DND-41 (cell line): ENCODE measurements at regions not wholly inside any gene's neighbourhood (a gene's known extent, or its start where the extent isn't known, plus 50 kb on each side); places are given as distances from the start of the nearest gene placed in this dataset.
A peak's percentile ranks its signal among the peaks of the same experiment; 100 is the strongest.

Source experiments
- ATAC-seq: fragments of 200-7000 bp; cut with Tn5 transposase; 3 replicates; pipeline ENCODE4 v1.9.1; 2021; ENCODE audit warnings: low read depth; ENCODE audit not compliant: insufficient read depth
- DNase-seq: peaks from one replicate; pipeline ENCODE4 v3.0.0-alpha.2; 2020
- H2AFZ ChIP-seq: 2 replicates; pipeline ENCODE4 v1.6.0; 2012; ENCODE audit warnings: low read depth, low read length
- H3K27ac ChIP-seq: 2 replicates; pipeline ENCODE4 v1.5.1; 2012; ENCODE audit warnings: low read length, inconsistent platforms
- H3K27me3 ChIP-seq: fragments of 200-600 bp; sonication (generic); 2 replicates; pipeline ENCODE4 v1.6.0; 2012; ENCODE audit warnings: low read length, mild to moderate bottlenecking, inconsistent platforms; ENCODE audit not compliant: insufficient read depth, poor library complexity
- H3K36me3 ChIP-seq: 2 replicates; pipeline ENCODE4 v1.5.1; 2012; ENCODE audit warnings: low read length, inconsistent platforms; ENCODE audit not compliant: insufficient read depth
- H3K4me1 ChIP-seq: 2 replicates; pipeline ENCODE4 v1.5.1; 2012; ENCODE audit warnings: mild to moderate bottlenecking, low read length; ENCODE audit not compliant: insufficient read depth
- H3K4me2 ChIP-seq: 2 replicates; pipeline ENCODE4 v1.6.0; 2012; ENCODE audit warnings: mild to moderate bottlenecking, moderate library complexity, low read length, inconsistent platforms; ENCODE audit not compliant: insufficient read depth
- H3K4me3 ChIP-seq, 2 experiments: fragments of 200-600 bp in 1 of 2; shearing (Covaris generic) in 1 of 2; 2 replicates each; pipeline ENCODE4 v1.5.1; 2012 to 2016; ENCODE audit warnings: inconsistent platforms in 2 of 2, low read length in 2 of 2, mild to moderate bottlenecking in 2 of 2, low read depth in 1 of 2, moderate library complexity in 1 of 2
- H3K79me2 ChIP-seq: 2 replicates; pipeline ENCODE4 v1.6.0; 2012; ENCODE audit warnings: low read length, inconsistent platforms; ENCODE audit not compliant: insufficient read depth
- H3K9ac ChIP-seq: 2 replicates; pipeline ENCODE4 v1.6.0; 2012; ENCODE audit warnings: low read depth, mild to moderate bottlenecking, inconsistent platforms, low read length, moderate library complexity
- H3K9me3 ChIP-seq: 2 replicates; pipeline ENCODE4 v1.5.1; 2012; ENCODE audit warnings: low read length, moderate library complexity, mild to moderate bottlenecking, inconsistent platforms; ENCODE audit not compliant: insufficient read depth, severe bottlenecking
- H4K20me1 ChIP-seq: 2 replicates; pipeline ENCODE4 v1.6.0; 2012; ENCODE audit warnings: low read length; ENCODE audit not compliant: insufficient read depth
- EZH2 ChIP-seq: IDR thresholded peaks from 3 replicates; pipeline ENCODE4 v1.6.1; 2012; ENCODE audit warnings: borderline replicate concordance, low read depth, mild to moderate bottlenecking, moderate library complexity, low read length, inconsistent platforms; ENCODE audit not compliant: severe bottlenecking
- TF ChIP-seq, protein P1 (sequence below): IDR thresholded peaks from 2 replicates; pipeline ENCODE4 v1.5.1; 2012; ENCODE audit warnings: borderline replicate concordance, low read length, moderate library complexity, mild to moderate bottlenecking; ENCODE audit not compliant: poor library complexity, severe bottlenecking; ENCODE audit errors: extremely low read depth

DNA sequence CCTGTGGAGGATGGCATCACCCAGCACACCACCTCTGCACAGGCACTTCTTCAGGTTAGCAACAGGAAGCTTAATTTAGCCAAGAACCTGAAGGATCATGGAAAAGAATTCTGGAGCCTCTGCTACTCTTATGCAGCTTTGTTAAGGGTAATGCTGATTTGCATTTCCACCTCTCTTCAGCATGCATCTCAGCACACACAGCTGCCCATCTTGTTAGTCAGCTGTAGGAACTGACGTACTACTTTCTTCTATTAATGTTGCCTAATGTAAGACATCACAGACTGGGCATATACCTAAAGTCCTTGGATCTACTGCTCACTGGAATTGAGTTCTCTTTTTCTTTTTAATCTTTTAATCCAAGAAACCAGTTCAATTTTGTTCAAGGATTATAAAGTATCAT, 181.0 kb downstream of the SPP2 start:
- H2AFZ ChIP-seq, result no peak overlapping the region
- H3K79me2 ChIP-seq, result no peaks in the 10 kb centered on the region
- no peak for TF ChIP-seq EZH2
- TF ChIP-seq, protein P1, sequence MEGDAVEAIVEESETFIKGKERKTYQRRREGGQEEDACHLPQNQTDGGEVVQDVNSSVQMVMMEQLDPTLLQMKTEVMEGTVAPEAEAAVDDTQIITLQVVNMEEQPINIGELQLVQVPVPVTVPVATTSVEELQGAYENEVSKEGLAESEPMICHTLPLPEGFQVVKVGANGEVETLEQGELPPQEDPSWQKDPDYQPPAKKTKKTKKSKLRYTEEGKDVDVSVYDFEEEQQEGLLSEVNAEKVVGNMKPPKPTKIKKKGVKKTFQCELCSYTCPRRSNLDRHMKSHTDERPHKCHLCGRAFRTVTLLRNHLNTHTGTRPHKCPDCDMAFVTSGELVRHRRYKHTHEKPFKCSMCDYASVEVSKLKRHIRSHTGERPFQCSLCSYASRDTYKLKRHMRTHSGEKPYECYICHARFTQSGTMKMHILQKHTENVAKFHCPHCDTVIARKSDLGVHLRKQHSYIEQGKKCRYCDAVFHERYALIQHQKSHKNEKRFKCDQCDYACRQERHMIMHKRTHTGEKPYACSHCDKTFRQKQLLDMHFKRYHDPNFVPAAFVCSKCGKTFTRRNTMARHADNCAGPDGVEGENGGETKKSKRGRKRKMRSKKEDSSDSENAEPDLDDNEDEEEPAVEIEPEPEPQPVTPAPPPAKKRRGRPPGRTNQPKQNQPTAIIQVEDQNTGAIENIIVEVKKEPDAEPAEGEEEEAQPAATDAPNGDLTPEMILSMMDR, result no peak
- no peaks in the 10 kb centered on the region for H3K9me3 ChIP-seq
- ATAC-seq, result no peak
- no peak overlapping the region for H3K4me2 ChIP-seq
- no peak overlapping the region for H3K9ac ChIP-seq
- H3K27me3 ChIP-seq, result no peaks in the 10 kb centered on the region
- H3K4me3 ChIP-seq, result no peak overlapping the region
- H3K27ac ChIP-seq, result no peak overlapping the region
- H3K36me3 ChIP-seq, result no peaks in the 10 kb centered on the region
- no peaks in the 10 kb centered on the region for H3K4me1 ChIP-seq
- no peaks in the 10 kb centered on the region for H4K20me1 ChIP-seq
- DNase-seq, result no peak

DNA sequence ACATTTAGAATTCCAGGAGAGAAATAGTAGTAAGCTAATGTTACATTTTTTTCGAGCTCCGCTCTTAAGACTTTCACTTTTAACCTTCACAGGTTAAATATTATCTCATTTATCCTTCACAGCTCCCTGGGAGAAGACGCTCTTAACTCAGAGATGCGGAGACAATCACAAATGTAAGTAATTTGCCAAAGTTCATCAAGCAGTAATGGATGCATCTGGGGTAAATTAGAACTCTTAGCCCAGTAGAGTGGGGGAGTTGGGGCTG, 168.5 kb downstream of the SPP2 start:
- TF ChIP-seq EZH2, result no peak
- TF ChIP-seq, protein P1, result no peak
- H3K27me3 ChIP-seq, result no peaks in the 10 kb centered on the region
- no peak overlapping the region for H3K4me3 ChIP-seq
- peak overlapping the region; percentile 60 for H3K27ac ChIP-seq
- H3K4me1 ChIP-seq, result peaks cover 45% of the 10 kb centered on the region
- H3K9ac ChIP-seq, result peak overlapping the region; percentile 3; the same call in 1 of the 2 replicates
- DNase-seq (no peak), ATAC-seq (no peak)
- H3K4me2 ChIP-seq, result no peak overlapping the region
- H3K79me2 ChIP-seq, result no peaks in the 10 kb centered on the region
- H2AFZ ChIP-seq, result no peak overlapping the region
- H4K20me1 ChIP-seq, result no peaks in the 10 kb centered on the region
- no peaks in the 10 kb centered on the region for H3K9me3 ChIP-seq
- H3K36me3 ChIP-seq, result no peaks in the 10 kb centered on the region

GRCh38 chr2:234218266-234219045, 168.0 kb downstream of the SPP2 start:
- ATAC-seq (peak; percentile 87), DNase-seq (peak; percentile 63)
- TF ChIP-seq, protein P1, result no peak
- Histone ChIP-seq H3K4me1 (peaks cover 45% of the 10 kb centered on the region), H3K79me2 (no peaks in the 10 kb centered on the region), H3K27ac (peak overlapping the region; percentile 60), H3K27me3 (no peaks in the 10 kb centered on the region), H3K36me3 (no peaks in the 10 kb centered on the region), H3K4me2 (no peak overlapping the region), H2AFZ (peak overlapping the region; percentile 56), H3K9me3 (no peaks in the 10 kb centered on the region), H4K20me1 (no peaks in the 10 kb centered on the region), H3K9ac (peak overlapping the region; percentile 3), H3K4me3 (no peak overlapping the region)
